HG03565 (cell line): ENCODE measurements at regions not wholly inside any gene's neighbourhood (a gene's known extent, or its start where the extent isn't known, plus 50 kb on each side); places are given as distances from the start of the nearest gene placed in this dataset.
"Not testable (repeated sequence)": the region's sequence is repeated elsewhere in the genome, so short reads cannot be mapped to it uniquely, and the experiment has no call there.

ENCODE experiments used
- ATAC-seq: cut with Tn5 transposase; IDR thresholded peaks from one replicate; pipeline ENCODE4 v1.9.1; 2021; ENCODE audit warnings: mild to moderate bottlenecking, moderate library complexity; ENCODE audit not compliant: unreplicated experiment

- ATAC-seq: no peak
Measured at GRCh38 chr1:94675373-94675772, 133.8 kb upstream of the F3 start.

- no peak for ATAC-seq
Measured at GRCh38 chr1:94674876-94675275, 133.3 kb upstream of the F3 start.

- no peak for ATAC-seq
Measured at GRCh38 chr1:94672934-94673333, 131.4 kb upstream of the F3 start.

- ATAC-seq: no peak
Measured at GRCh38 chr1:94672001-94672400, 130.4 kb upstream of the F3 start.

GRCh38 chr1:94670273-94670672 is 128.7 kb upstream of the F3 start:
- no peak for ATAC-seq

- no peak for ATAC-seq
Measured at GRCh38 chr1:94669198-94669597, 127.6 kb upstream of the F3 start.

- no peak for ATAC-seq
Measured at GRCh38 chr1:94668528-94668927, 127.0 kb upstream of the F3 start.

GRCh38 chr1:94667818-94668217 is 126.3 kb upstream of the F3 start:
- ATAC-seq: no peak

GRCh38 chr1:94666797-94667196 is 125.2 kb upstream of the F3 start:
- no peak for ATAC-seq

GRCh38 chr1:94661431-94661932 is 119.9 kb upstream of the F3 start:
- ATAC-seq: no peak

- ATAC-seq: no peak
Measured at GRCh38 chr1:94660994-94661393, 119.4 kb upstream of the F3 start.

GRCh38 chr1:94660258-94660657 is 118.7 kb upstream of the F3 start:
- ATAC-seq: no peak

GRCh38 chr1:94659202-94659601 is 117.6 kb upstream of the F3 start:
- ATAC-seq: not testable (repeated sequence)

- ATAC-seq: no peak
Measured at GRCh38 chr1:94658221-94658620, 116.7 kb upstream of the F3 start.

- ATAC-seq: not testable (repeated sequence)
Measured at GRCh38 chr1:94657776-94658175, 116.2 kb upstream of the F3 start.

- no peak for ATAC-seq
Measured at GRCh38 chr1:94656967-94657366, 115.4 kb upstream of the F3 start.

- ATAC-seq: no peak
Measured at GRCh38 chr1:94654919-94655318, 113.4 kb upstream of the F3 start.

GRCh38 chr1:94654459-94654858 is 112.9 kb upstream of the F3 start:
- ATAC-seq: no peak

GRCh38 chr1:94654031-94654430 is 112.5 kb upstream of the F3 start:
- ATAC-seq: no peak

- no peak for ATAC-seq
Measured at GRCh38 chr1:94653454-94653853, 111.9 kb upstream of the F3 start.

- ATAC-seq: no peak
Measured at GRCh38 chr1:94651076-94651475, 109.5 kb upstream of the F3 start.

- no peak for ATAC-seq
Measured at GRCh38 chr1:94650301-94650700, 108.7 kb upstream of the F3 start.

- no peak for ATAC-seq
Measured at GRCh38 chr1:94648225-94649007, 106.9 kb upstream of the F3 start.
